ENCODE measurements at regions not wholly inside any gene's neighbourhood (a gene's known extent, or its start where the extent isn't known, plus 50 kb on each side); places are given as distances from the start of the nearest gene placed in this dataset.

DNA sequence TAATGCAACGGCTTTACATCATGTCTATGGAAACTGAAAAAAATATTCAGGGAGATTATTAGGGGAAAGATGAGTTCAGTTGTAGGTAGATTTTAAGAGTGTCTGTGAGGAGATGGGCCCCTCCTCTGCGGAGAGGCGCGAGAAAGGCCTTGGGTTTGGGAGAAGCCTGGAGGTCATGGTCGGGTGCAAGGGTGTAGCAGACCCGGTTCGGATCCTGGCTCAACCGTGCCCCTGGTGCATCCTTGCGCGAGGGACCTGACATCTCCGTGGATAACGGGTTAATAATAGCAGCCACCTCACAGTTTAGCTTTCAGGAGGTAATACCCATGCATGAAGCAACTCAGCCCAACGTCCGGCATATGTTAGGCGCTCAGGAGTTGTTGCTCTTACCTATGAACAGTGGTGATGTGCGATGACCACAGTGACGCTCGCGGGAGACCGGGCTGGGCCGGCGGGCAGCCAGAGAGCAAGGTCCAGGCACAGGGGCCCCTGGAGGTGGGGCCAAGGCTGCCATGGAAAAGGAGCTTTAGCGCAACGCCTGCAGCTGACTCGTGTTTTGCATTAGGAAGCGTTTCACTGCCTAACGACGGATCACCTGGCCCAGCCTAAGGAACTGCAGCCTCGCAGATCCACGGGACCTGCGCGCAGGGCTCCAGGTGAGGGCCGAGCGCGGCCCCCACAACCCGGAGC is 146.4 kb upstream of the ARID1B start:
- DNase-seq: no peak
- Histone ChIP-seq H3K27me3 (ENCODE audit: control insufficient read depth, insufficient read depth, low read length) (no peaks in the 10 kb centered on the region), H3K36me3 (ENCODE audit: control insufficient read depth, insufficient read depth, low read length) (no peaks in the 10 kb centered on the region), H3K4me3 (ENCODE audit: low read depth, low read length) (no peak overlapping the region), H3K4me1 (ENCODE audit: control insufficient read depth, insufficient read depth, low read length, poor library complexity, severe bottlenecking) (peaks cover 10% of the 10 kb centered on the region), H3K27ac (ENCODE audit: insufficient read depth, low read length, poor library complexity, severe bottlenecking) (no peak overlapping the region), H3K9me3 (ENCODE audit: control insufficient read depth in 2 of 2, low read length in 2 of 2) (no peaks in the 10 kb centered on the region)
- Mint-ChIP-seq H3K27me3 (no peaks in the 10 kb centered on the region), H3K9me3 (no peaks in the 10 kb centered on the region), H3K4me3 (no peak overlapping the region), H3K4me1 (peaks cover 0 to 27% (median 18%) of the 10 kb centered on the region in 4 donors), H3K27ac (no peak overlapping the region), H3K36me3 (no peaks in the 10 kb centered on the region)
- no peak for ATAC-seq (ENCODE audit: low read depth in 2 of 2)

DNA sequence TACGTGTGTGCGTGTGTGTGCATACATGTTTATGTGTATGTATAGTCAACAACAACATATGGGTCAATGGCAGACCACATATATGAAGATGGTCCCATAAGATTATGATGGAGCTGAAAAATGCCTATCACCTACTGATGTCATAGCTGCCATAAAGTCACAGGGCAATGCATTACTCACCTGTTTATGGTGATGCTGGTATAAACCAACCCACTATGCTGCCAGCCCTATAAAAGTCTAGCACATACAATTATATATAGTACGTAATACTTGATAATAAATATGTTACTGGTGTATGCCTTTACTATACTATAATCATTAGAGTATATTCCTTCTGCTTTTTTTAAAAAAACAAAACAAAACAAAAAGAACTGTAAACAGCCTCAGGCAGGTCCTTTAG is 148.4 kb upstream of the ARID1B start:
- Mint-ChIP-seq H3K4me3 (no peak overlapping the region), H3K27ac (no peak overlapping the region)
- H3K27me3 ChIP-seq (ENCODE audit: control insufficient read depth, insufficient read depth, low read length): no peaks in the 10 kb centered on the region

DNA sequence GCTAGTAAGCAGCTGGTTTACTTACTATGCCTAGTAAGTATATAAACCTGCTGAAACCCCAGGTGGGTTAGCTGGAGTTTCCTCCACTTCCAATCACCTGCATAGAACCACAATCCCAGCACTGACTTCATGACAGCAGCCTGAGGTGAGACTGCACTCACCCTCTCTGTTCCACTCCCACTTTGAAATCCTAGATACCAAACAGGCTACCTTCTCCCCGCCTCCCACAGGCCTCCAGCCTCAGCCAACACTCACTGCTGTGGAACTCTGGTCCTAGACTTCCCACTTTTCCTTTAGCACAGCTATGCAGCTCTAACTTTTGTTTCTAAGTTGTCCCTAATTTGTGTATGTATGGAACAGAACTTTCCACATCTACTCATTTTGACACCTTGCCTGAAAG is 149.7 kb upstream of the ARID1B start:
- H3K4me3 ChIP-seq (ENCODE audit: low read depth, low read length): no peak overlapping the region
- no peaks in the 10 kb centered on the region for H3K36me3 ChIP-seq (ENCODE audit: control insufficient read depth, insufficient read depth, low read length)
- no peaks in the 10 kb centered on the region for H3K9me3 Mint-ChIP-seq
- no peaks in the 10 kb centered on the region for H3K9me3 ChIP-seq (ENCODE audit: control insufficient read depth in 2 of 2, low read length in 2 of 2)
- peaks cover 6% of the 10 kb centered on the region for H3K27me3 Mint-ChIP-seq
- no peak for DNase-seq
- no peaks in the 10 kb centered on the region for H3K4me1 ChIP-seq (ENCODE audit: control insufficient read depth, insufficient read depth, low read length, poor library complexity, severe bottlenecking)
- H3K4me3 Mint-ChIP-seq: no peak overlapping the region
- no peak for ATAC-seq (ENCODE audit: low read depth in 2 of 2)
- H3K27ac ChIP-seq (ENCODE audit: insufficient read depth, low read length, poor library complexity, severe bottlenecking): no peak overlapping the region
- H3K27me3 ChIP-seq (ENCODE audit: control insufficient read depth, insufficient read depth, low read length): no peaks in the 10 kb centered on the region
- no peaks in the 10 kb centered on the region for H3K4me1 Mint-ChIP-seq
- H3K36me3 Mint-ChIP-seq: no peaks in the 10 kb centered on the region
- H3K27ac Mint-ChIP-seq: no peak overlapping the region

More for the DNA sequence above, 148.4 kb upstream of the ARID1B start:
- Mint-ChIP-seq H3K27me3 (peaks cover 6% of the 10 kb centered on the region), H3K36me3 (no peaks in the 10 kb centered on the region), H3K4me1 (peaks cover 0 to 7% (median 4%) of the 10 kb centered on the region in 4 donors), H3K9me3 (no peaks in the 10 kb centered on the region)
- Histone ChIP-seq H3K4me3 (ENCODE audit: low read depth, low read length) (no peak overlapping the region), H3K36me3 (ENCODE audit: control insufficient read depth, insufficient read depth, low read length) (no peaks in the 10 kb centered on the region), H3K4me1 (ENCODE audit: control insufficient read depth, insufficient read depth, low read length, poor library complexity, severe bottlenecking) (peaks cover 3% of the 10 kb centered on the region), H3K9me3 (ENCODE audit: control insufficient read depth in 2 of 2, low read length in 2 of 2) (no peaks in the 10 kb centered on the region), H3K27ac (ENCODE audit: insufficient read depth, low read length, poor library complexity, severe bottlenecking) (no peak overlapping the region)
- DNase-seq (no peak), ATAC-seq (ENCODE audit: low read depth in 2 of 2) (no peak)

DNA sequence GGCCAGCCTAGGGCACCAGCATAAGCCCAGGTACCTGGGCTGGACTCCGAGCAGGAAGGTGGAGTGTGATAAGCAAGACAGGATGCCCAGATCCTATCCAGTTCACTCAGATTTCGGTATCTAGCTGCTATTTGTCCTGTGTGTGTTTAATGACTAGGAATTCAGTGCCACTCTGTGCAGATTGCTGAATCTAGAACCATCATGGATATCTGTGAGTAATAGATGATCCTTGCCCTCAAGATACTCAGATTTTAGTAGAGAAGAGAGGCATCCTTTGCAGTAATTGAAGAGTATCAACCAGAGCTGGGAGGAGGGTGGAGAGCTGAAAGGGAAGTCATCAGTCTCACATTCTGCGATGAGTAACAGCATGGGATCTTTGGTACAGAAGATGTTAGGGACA is 155.0 kb upstream of the ARID1B start:
- H3K9me3 ChIP-seq (ENCODE audit: control insufficient read depth in 2 of 2, low read length in 2 of 2): no peaks in the 10 kb centered on the region
- Mint-ChIP-seq H3K36me3 (no peaks in the 10 kb centered on the region), H3K4me1 (no peaks in the 10 kb centered on the region), H3K27me3 (peaks cover 16% of the 10 kb centered on the region), H3K4me3 (no peak overlapping the region), H3K27ac (no peak overlapping the region), H3K9me3 (no peaks in the 10 kb centered on the region)
- H3K36me3 ChIP-seq (ENCODE audit: control insufficient read depth, insufficient read depth, low read length): no peaks in the 10 kb centered on the region
- H3K4me3 ChIP-seq (ENCODE audit: low read depth, low read length): no peak overlapping the region
- no peak overlapping the region for H3K27ac ChIP-seq (ENCODE audit: insufficient read depth, low read length, poor library complexity, severe bottlenecking)
- no peaks in the 10 kb centered on the region for H3K4me1 ChIP-seq (ENCODE audit: control insufficient read depth, insufficient read depth, low read length, poor library complexity, severe bottlenecking)
- no peak for DNase-seq
- ATAC-seq (ENCODE audit: low read depth in 2 of 2): no peak
- peaks cover 2% of the 10 kb centered on the region for H3K27me3 ChIP-seq (ENCODE audit: control insufficient read depth, insufficient read depth, low read length)

DNA sequence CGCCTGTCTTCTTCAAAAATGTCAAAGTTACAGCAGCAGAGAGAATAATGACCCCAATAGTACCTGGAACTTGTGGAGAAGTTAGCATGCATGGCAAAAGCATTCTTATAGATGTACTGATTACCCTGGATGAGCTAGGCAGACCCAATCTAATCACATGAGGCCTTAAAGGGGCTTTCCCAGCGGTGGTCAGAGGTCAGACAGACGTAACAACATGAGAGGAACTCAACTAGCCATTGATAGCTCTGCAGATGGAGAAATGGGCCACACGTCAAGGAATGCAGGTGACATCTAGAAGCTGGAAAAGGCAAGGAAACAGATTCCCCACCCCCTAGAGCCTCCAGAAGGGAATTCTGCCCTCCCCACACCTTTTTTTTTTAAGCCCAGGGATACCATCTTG is 156.8 kb upstream of the ARID1B start:
- Histone ChIP-seq H3K27me3 (ENCODE audit: control insufficient read depth, insufficient read depth, low read length) (peaks cover 2% of the 10 kb centered on the region), H3K4me3 (ENCODE audit: low read depth, low read length) (no peak overlapping the region), H3K27ac (ENCODE audit: insufficient read depth, low read length, poor library complexity, severe bottlenecking) (no peak overlapping the region), H3K4me1 (ENCODE audit: control insufficient read depth, insufficient read depth, low read length, poor library complexity, severe bottlenecking) (no peaks in the 10 kb centered on the region), H3K9me3 (ENCODE audit: control insufficient read depth in 2 of 2, low read length in 2 of 2) (no peaks in the 10 kb centered on the region), H3K36me3 (ENCODE audit: control insufficient read depth, insufficient read depth, low read length) (no peaks in the 10 kb centered on the region)
- DNase-seq (no peak), ATAC-seq (ENCODE audit: low read depth in 2 of 2) (no peak)
- H3K36me3 Mint-ChIP-seq: no peaks in the 10 kb centered on the region
- peaks cover 0 to 3% (median 0%) of the 10 kb centered on the region in 7 donors for H3K9me3 Mint-ChIP-seq
- no peak overlapping the region for H3K27ac Mint-ChIP-seq
- no peak overlapping the region for H3K4me3 Mint-ChIP-seq
- no peaks in the 10 kb centered on the region for H3K4me1 Mint-ChIP-seq
- peaks cover 16% of the 10 kb centered on the region for H3K27me3 Mint-ChIP-seq

DNA sequence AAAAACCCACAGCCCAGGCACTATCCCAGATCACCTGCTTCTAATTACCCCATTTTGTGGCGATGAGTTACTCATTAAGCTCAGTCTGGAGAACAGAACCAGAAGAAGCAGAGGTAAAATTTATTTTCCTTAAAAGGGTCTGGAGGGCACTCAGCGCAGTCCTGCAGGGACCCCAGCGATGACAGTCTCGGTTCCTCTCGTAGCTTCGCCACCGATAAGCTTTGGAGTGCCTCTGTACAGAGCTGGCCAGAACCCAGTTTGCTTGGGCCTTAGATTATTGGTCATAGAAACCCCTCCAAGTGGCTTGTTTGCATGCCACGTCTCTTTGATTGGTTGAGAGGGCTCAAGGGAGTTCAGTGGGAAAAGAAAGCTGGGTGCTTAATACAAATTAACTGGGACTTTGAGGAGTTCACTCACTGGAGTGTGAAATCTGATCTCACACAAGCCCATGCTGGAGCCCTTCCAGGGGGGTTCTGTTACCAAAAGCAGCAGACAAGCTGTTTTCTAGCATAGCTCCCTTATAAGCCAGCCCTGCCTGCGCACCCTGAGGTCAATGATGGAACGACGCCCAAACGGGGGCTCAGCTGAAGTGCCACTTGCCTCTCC is 158.5 kb upstream of the ARID1B start:
- Histone ChIP-seq H3K4me3 (ENCODE audit: low read depth, low read length) (no peak overlapping the region), H3K27me3 (ENCODE audit: control insufficient read depth, insufficient read depth, low read length) (peaks cover 2% of the 10 kb centered on the region), H3K9me3 (ENCODE audit: control insufficient read depth in 2 of 2, low read length in 2 of 2) (peaks cover 0 to 2% of the 10 kb centered on the region in 2 experiments), H3K4me1 (ENCODE audit: control insufficient read depth, insufficient read depth, low read length, poor library complexity, severe bottlenecking) (no peaks in the 10 kb centered on the region), H3K27ac (ENCODE audit: insufficient read depth, low read length, poor library complexity, severe bottlenecking) (no peak overlapping the region), H3K36me3 (ENCODE audit: control insufficient read depth, insufficient read depth, low read length) (no peaks in the 10 kb centered on the region)
- H3K4me3 Mint-ChIP-seq: no peak overlapping the region
- ATAC-seq (ENCODE audit: low read depth in 2 of 2) (no peak), DNase-seq (no peak)
- H3K27me3 Mint-ChIP-seq: peaks cover 10% of the 10 kb centered on the region
- peaks cover 0 to 7% (median 3%) of the 10 kb centered on the region in 7 donors for H3K9me3 Mint-ChIP-seq
- no peaks in the 10 kb centered on the region for H3K36me3 Mint-ChIP-seq
- no peak overlapping the region for H3K27ac Mint-ChIP-seq
- H3K4me1 Mint-ChIP-seq: no peaks in the 10 kb centered on the region

DNA sequence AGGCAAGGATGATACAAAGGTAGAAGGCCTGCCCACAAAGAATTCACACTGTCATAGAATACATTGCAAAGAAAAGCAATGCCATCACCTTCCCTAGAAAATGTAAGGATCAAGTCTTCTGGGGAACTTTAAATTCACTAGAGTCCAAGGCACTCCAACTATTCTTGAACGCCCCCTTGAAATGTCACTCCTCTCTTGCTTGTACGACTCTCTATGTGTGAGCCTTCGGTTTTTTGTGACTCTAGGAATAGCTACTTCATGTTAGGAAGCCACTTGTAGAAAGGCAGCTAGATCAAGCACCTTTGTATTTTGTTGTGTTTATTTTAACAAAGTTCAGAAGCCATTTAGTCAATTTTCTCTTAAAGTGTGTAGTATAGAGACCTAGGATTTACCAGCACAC is 159.2 kb upstream of the ARID1B start:
- H3K4me3 Mint-ChIP-seq: no peak overlapping the region
- H3K4me1 ChIP-seq (ENCODE audit: control insufficient read depth, insufficient read depth, low read length, poor library complexity, severe bottlenecking): no peaks in the 10 kb centered on the region
- no peak overlapping the region for H3K27ac Mint-ChIP-seq
- H3K9me3 ChIP-seq (ENCODE audit: control insufficient read depth in 2 of 2, low read length in 2 of 2): peaks cover 2% of the 10 kb centered on the region in 2 experiments
- H3K4me1 Mint-ChIP-seq: no peaks in the 10 kb centered on the region
- ATAC-seq (ENCODE audit: low read depth in 2 of 2) (no peak), DNase-seq (no peak)
- no peak overlapping the region for H3K27ac ChIP-seq (ENCODE audit: insufficient read depth, low read length, poor library complexity, severe bottlenecking)
- peaks cover 0 to 15% (median 3%) of the 10 kb centered on the region in 7 donors for H3K9me3 Mint-ChIP-seq
- H3K4me3 ChIP-seq (ENCODE audit: low read depth, low read length): no peak overlapping the region
- H3K27me3 ChIP-seq (ENCODE audit: control insufficient read depth, insufficient read depth, low read length): peaks cover 2% of the 10 kb centered on the region
- H3K36me3 Mint-ChIP-seq: peaks cover 1% of the 10 kb centered on the region
- H3K27me3 Mint-ChIP-seq: peaks cover 10% of the 10 kb centered on the region
- no peaks in the 10 kb centered on the region for H3K36me3 ChIP-seq (ENCODE audit: control insufficient read depth, insufficient read depth, low read length)

DNA sequence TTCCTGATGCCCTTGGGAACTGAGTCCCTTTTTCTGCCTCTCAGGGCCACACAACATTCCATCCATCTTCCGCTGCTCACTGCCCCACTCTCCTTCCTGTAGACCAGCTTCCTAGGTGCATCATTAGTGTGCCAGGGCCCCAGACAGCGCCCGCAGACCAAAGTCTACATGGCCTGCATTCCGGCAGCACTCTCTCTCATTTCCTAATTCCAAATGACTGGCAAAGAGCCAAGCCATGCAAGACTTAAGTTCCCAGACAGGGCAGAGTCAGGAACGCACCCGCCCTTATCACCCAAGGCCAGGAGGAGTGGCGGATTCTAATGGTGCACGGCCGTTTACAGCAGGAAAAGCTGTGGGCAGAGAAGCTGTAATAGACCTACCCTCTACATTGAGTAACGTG is 159.8 kb upstream of the ARID1B start:
- no peak overlapping the region for H3K27ac Mint-ChIP-seq
- DNase-seq: no peak
- no peaks in the 10 kb centered on the region for H3K4me1 ChIP-seq (ENCODE audit: control insufficient read depth, insufficient read depth, low read length, poor library complexity, severe bottlenecking)
- H3K27ac ChIP-seq (ENCODE audit: insufficient read depth, low read length, poor library complexity, severe bottlenecking): no peak overlapping the region
- H3K4me1 Mint-ChIP-seq: no peaks in the 10 kb centered on the region
- ATAC-seq (ENCODE audit: low read depth in 2 of 2): no peak
- no peak overlapping the region for H3K4me3 ChIP-seq (ENCODE audit: low read depth, low read length)
- H3K36me3 Mint-ChIP-seq: peaks cover 5% of the 10 kb centered on the region
- H3K9me3 ChIP-seq (ENCODE audit: control insufficient read depth in 2 of 2, low read length in 2 of 2): peaks cover 3 to 8% of the 10 kb centered on the region in 2 experiments
- no peaks in the 10 kb centered on the region for H3K36me3 ChIP-seq (ENCODE audit: control insufficient read depth, insufficient read depth, low read length)
- H3K27me3 ChIP-seq (ENCODE audit: control insufficient read depth, insufficient read depth, low read length): peaks cover under 1% of the 10 kb centered on the region
- H3K4me3 Mint-ChIP-seq: no peak overlapping the region
- peaks cover 9% of the 10 kb centered on the region for H3K27me3 Mint-ChIP-seq
- H3K9me3 Mint-ChIP-seq: peaks cover 0 to 18% (median 4%) of the 10 kb centered on the region in 7 donors

Measured in CD4-positive, CD25-positive, alpha-beta regulatory T cell (primary cell).